Brain microvascular endothelial cell (primary cell): ENCODE measurements at regions not wholly inside any gene's neighbourhood (a gene's known extent, or its start where the extent isn't known, plus 50 kb on each side); places are given as distances from the start of the nearest gene placed in this dataset.

Experiments
- DNase-seq: peaks from one replicate; pipeline ENCODE4 v3.0.0-alpha.2; 2020
- H3K27ac ChIP-seq: fragments of 250-450 bp; sonication (Bioruptor Pico); 2 replicates; pipeline ENCODE4 v1.5.1; 2020; ENCODE audit warnings: mild to moderate bottlenecking, moderate library complexity
- H3K27me3 ChIP-seq: fragments of 250-450 bp; sonication (Bioruptor Pico); replicated peaks from 2 replicates; pipeline ENCODE4 v1.5.1; 2020; ENCODE audit warnings: mild to moderate bottlenecking
- H3K36me3 ChIP-seq: fragments of 250-450 bp; sonication (Bioruptor Pico); replicated peaks from 2 replicates; pipeline ENCODE4 v1.5.1; 2020; ENCODE audit warnings: mild to moderate bottlenecking
- H3K4me3 ChIP-seq: 2 replicates; pipeline ENCODE4 v1.5.1; 2011; ENCODE audit warnings: low read depth, mild to moderate bottlenecking, control low read depth, low read length, moderate library complexity
- CTCF ChIP-seq: IDR thresholded peaks from 2 replicates; pipeline ENCODE4 v1.5.1; 2011; ENCODE audit warnings: low read depth, mild to moderate bottlenecking, moderate library complexity, low read length, control low read depth, inconsistent platforms; ENCODE audit errors: missing control alignments
- in situ Hi-C: cut with HindIII; loops from 2 replicates; pipeline ENCODE4 v1.10.0; 2017; ENCODE audit warnings: low sequenced_read_pairs, low pct_ligation_motif_present

- in situ Hi-C loops, result no loop called here
- Histone ChIP-seq H3K4me3 (no peak overlapping the region), H3K27me3 (no peaks in the 10 kb centered on the region), H3K27ac (no peak overlapping the region), H3K36me3 (no peaks in the 10 kb centered on the region)
- no peak for DNase-seq
- no peak for TF ChIP-seq CTCF
These were observed 845.9 kb upstream of the ID2 start for GRCh38 chr2:7835693-7836680.

- no peaks in the 10 kb centered on the region for H3K27me3 ChIP-seq
- no peak for TF ChIP-seq CTCF
- H3K27ac ChIP-seq, result no peak overlapping the region
- no peak overlapping the region for H3K4me3 ChIP-seq
- no peak for DNase-seq
- in situ Hi-C loops, result no loop called here
- no peaks in the 10 kb centered on the region for H3K36me3 ChIP-seq
These were observed 844.6 kb upstream of the ID2 start for GRCh38 chr2:7837237-7837760.

GRCh38 chr2:7838669-7839068 is 843.2 kb upstream of the ID2 start:
- Histone ChIP-seq H3K27me3 (no peaks in the 10 kb centered on the region), H3K4me3 (no peak overlapping the region), H3K36me3 (no peaks in the 10 kb centered on the region), H3K27ac (no peak overlapping the region)
- in situ Hi-C loops, result no loop called here
- TF ChIP-seq CTCF, result no peak
- no peak for DNase-seq

- TF ChIP-seq CTCF, result no peak
- no peaks in the 10 kb centered on the region for H3K27me3 ChIP-seq
- H3K4me3 ChIP-seq, result no peak overlapping the region
- no peak overlapping the region for H3K27ac ChIP-seq
- no peaks in the 10 kb centered on the region for H3K36me3 ChIP-seq
- in situ Hi-C loops, result no loop called here
- DNase-seq, result no peak
These were observed 841.0 kb upstream of the ID2 start for GRCh38 chr2:7840651-7841380.

- no peaks in the 10 kb centered on the region for H3K36me3 ChIP-seq
- no peak for TF ChIP-seq CTCF
- DNase-seq, result no peak
- H3K27ac ChIP-seq, result no peak overlapping the region
- H3K27me3 ChIP-seq, result no peaks in the 10 kb centered on the region
- in situ Hi-C loops, result no loop called here
- H3K4me3 ChIP-seq, result no peak overlapping the region
These were observed 840.1 kb upstream of the ID2 start for GRCh38 chr2:7841751-7842150.
